ENCODE measurements at regions not wholly inside any gene's neighbourhood (a gene's known extent, or its start where the extent isn't known, plus 50 kb on each side); places are given as distances from the start of the nearest gene placed in this dataset.
"Not testable (repeated sequence)": the region's sequence is repeated elsewhere in the genome, so short reads cannot be mapped to it uniquely, and the experiment has no call there.

GRCh38 chrX:118259213-118259612, 86.7 kb upstream of the WDR44 start:
- Histone ChIP-seq H3K4me3 (ENCODE audit: low read depth, low read length) (no peak overlapping the region), H3K36me3 (ENCODE audit: control insufficient read depth, insufficient read depth, low read length) (no peaks in the 10 kb centered on the region), H3K27me3 (ENCODE audit: control insufficient read depth, insufficient read depth, low read length) (no peaks in the 10 kb centered on the region)
- TF ChIP-seq, protein P1, sequence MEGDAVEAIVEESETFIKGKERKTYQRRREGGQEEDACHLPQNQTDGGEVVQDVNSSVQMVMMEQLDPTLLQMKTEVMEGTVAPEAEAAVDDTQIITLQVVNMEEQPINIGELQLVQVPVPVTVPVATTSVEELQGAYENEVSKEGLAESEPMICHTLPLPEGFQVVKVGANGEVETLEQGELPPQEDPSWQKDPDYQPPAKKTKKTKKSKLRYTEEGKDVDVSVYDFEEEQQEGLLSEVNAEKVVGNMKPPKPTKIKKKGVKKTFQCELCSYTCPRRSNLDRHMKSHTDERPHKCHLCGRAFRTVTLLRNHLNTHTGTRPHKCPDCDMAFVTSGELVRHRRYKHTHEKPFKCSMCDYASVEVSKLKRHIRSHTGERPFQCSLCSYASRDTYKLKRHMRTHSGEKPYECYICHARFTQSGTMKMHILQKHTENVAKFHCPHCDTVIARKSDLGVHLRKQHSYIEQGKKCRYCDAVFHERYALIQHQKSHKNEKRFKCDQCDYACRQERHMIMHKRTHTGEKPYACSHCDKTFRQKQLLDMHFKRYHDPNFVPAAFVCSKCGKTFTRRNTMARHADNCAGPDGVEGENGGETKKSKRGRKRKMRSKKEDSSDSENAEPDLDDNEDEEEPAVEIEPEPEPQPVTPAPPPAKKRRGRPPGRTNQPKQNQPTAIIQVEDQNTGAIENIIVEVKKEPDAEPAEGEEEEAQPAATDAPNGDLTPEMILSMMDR (IDR thresholded peaks at IDR 0.05; ENCODE audit: insufficient read depth, low read length, poor library complexity, severe bottlenecking), result no peak
- no peak for DNase-seq (ENCODE audit: low read depth)

GRCh38 chrX:118261151-118261550, 84.8 kb upstream of the WDR44 start:
- Histone ChIP-seq H3K27me3 (ENCODE audit: control insufficient read depth, insufficient read depth, low read length) (no peaks in the 10 kb centered on the region), H3K36me3 (ENCODE audit: control insufficient read depth, insufficient read depth, low read length) (no peaks in the 10 kb centered on the region), H3K4me3 (ENCODE audit: low read depth, low read length) (no peak overlapping the region)
- no peak for DNase-seq (ENCODE audit: low read depth)
- TF ChIP-seq, protein P1 (IDR thresholded peaks at IDR 0.05; ENCODE audit: insufficient read depth, low read length, poor library complexity, severe bottlenecking), result no peak

GRCh38 chrX:118271775-118272174, 74.1 kb upstream of the WDR44 start:
- H3K27me3 ChIP-seq (ENCODE audit: control insufficient read depth, insufficient read depth, low read length), result no peaks in the 10 kb centered on the region
- no peak overlapping the region for H3K4me3 ChIP-seq (ENCODE audit: low read depth, low read length)
- TF ChIP-seq, protein P1 (IDR thresholded peaks at IDR 0.05; ENCODE audit: insufficient read depth, low read length, poor library complexity, severe bottlenecking), result no peak
- H3K36me3 ChIP-seq (ENCODE audit: control insufficient read depth, insufficient read depth, low read length), result no peaks in the 10 kb centered on the region
- no peak for DNase-seq (ENCODE audit: low read depth)

- Histone ChIP-seq H3K27me3 (ENCODE audit: control insufficient read depth, insufficient read depth, low read length) (no peaks in the 10 kb centered on the region), H3K4me3 (ENCODE audit: low read depth, low read length) (no peak overlapping the region), H3K36me3 (ENCODE audit: control insufficient read depth, insufficient read depth, low read length) (no peaks in the 10 kb centered on the region)
- TF ChIP-seq, protein P1 (IDR thresholded peaks at IDR 0.05; ENCODE audit: insufficient read depth, low read length, poor library complexity, severe bottlenecking), result no peak
- DNase-seq (ENCODE audit: low read depth), result no peak
Observed at GRCh38 chrX:118272242-118272641, 73.7 kb upstream of the WDR44 start.

GRCh38 chrX:118286066-118286762, 59.7 kb upstream of the WDR44 start:
- no peaks in the 10 kb centered on the region for H3K27me3 ChIP-seq (ENCODE audit: control insufficient read depth, insufficient read depth, low read length)
- no peak for DNase-seq (ENCODE audit: low read depth)
- TF ChIP-seq, protein P1 (IDR thresholded peaks at IDR 0.05; ENCODE audit: insufficient read depth, low read length, poor library complexity, severe bottlenecking), result no peak
- H3K36me3 ChIP-seq (ENCODE audit: control insufficient read depth, insufficient read depth, low read length), result no peaks in the 10 kb centered on the region
- H3K4me3 ChIP-seq (ENCODE audit: low read depth, low read length), result no peak overlapping the region

DNA sequence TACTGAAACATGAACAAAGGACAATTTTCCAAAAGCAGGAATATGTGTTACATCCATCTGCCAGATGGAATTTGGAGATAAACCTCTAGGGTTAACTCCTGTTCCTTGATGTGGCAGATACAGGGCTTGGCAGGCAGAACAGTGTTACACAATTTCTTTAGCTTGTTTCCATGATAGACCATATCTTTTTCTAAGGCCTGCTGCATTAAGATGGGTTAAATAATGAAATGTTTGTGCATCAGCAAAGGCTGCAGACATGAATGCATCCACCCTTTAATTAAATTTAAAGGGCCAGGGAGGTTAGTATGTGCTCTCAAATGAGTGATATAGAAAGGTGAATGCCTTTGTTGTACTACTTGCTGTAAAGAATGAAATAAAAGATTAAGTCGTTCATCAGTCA, 50.1 kb upstream of the WDR44 start:
- H3K4me3 ChIP-seq (ENCODE audit: low read depth, low read length); DNase-seq (ENCODE audit: low read depth); H3K27me3 ChIP-seq (ENCODE audit: control insufficient read depth, insufficient read depth, low read length); H3K36me3 ChIP-seq (ENCODE audit: control insufficient read depth, insufficient read depth, low read length): not testable (repeated sequence)

All from kidney epithelial cell (primary cell).